Coronary artery (tissue), 2 donors: ENCODE measurements at regions not wholly inside any gene's neighbourhood (a gene's known extent, or its start where the extent isn't known, plus 50 kb on each side); places are given as distances from the start of the nearest gene placed in this dataset.
A peak's percentile ranks its signal among the peaks of the same experiment; 100 is the strongest.

Source experiments
- DNase-seq: peaks from one replicate; pipeline ENCODE4 v3.0.0-alpha.2; 2017; ENCODE audit warnings: low spot score
- H3K27ac ChIP-seq, 2 donors: fragments of 200-600 bp; sonication (generic); one replicate each; pipeline ENCODE4 v1.5.1; 2016 to 2019
- H3K4me3 ChIP-seq: fragments of 200-600 bp; sonication (generic); 2 replicates; pipeline ENCODE4 v1.5.1; 2016; ENCODE audit warnings: mild to moderate bottlenecking, moderate library complexity
- TF ChIP-seq, protein P1 (sequence below): fragments of 200-600 bp; sonication (generic); IDR thresholded peaks from one replicate; pipeline ENCODE4 v1.5.1; 2019; ENCODE audit warnings: antibody characterized with exemption

GRCh38 chr10:113252650-113253618, 299.9 kb upstream of the HABP2 start:
- H3K27ac ChIP-seq, result no peak overlapping the region
- peak; percentile 24 for DNase-seq
- no peak overlapping the region for H3K4me3 ChIP-seq
- TF ChIP-seq, protein P1, sequence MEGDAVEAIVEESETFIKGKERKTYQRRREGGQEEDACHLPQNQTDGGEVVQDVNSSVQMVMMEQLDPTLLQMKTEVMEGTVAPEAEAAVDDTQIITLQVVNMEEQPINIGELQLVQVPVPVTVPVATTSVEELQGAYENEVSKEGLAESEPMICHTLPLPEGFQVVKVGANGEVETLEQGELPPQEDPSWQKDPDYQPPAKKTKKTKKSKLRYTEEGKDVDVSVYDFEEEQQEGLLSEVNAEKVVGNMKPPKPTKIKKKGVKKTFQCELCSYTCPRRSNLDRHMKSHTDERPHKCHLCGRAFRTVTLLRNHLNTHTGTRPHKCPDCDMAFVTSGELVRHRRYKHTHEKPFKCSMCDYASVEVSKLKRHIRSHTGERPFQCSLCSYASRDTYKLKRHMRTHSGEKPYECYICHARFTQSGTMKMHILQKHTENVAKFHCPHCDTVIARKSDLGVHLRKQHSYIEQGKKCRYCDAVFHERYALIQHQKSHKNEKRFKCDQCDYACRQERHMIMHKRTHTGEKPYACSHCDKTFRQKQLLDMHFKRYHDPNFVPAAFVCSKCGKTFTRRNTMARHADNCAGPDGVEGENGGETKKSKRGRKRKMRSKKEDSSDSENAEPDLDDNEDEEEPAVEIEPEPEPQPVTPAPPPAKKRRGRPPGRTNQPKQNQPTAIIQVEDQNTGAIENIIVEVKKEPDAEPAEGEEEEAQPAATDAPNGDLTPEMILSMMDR, result no peak

- TF ChIP-seq, protein P1, result no peak
Observed at GRCh38 chr10:113259576-113260226, 293.2 kb upstream of the HABP2 start.

DNA sequence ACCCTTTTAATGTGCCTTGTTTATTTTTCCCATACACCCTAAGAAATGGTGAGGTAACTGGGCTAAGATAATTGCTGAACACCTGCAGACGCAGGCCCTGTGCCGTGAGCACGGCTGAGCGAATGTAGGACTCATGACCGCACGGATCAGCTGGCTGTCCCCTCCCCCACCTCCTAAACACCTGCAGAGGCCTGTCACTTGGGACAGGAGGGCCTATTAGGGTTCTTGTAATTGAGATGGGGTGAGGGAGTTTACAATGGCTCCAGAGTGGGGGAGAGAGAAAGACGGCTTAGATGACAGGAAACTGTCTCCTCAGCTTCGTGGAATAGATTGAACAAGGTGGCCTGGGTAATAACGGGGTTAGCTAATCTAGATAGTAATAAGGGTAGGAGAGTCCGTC, 291.7 kb upstream of the HABP2 start:
- peak; percentile 17 for DNase-seq
- H3K4me3 ChIP-seq, result no peak overlapping the region
- H3K27ac ChIP-seq, result no peak overlapping the region
- TF ChIP-seq, protein P1, result no peak

More at GRCh38 chr10:113259576-113260226, 293.2 kb upstream of the HABP2 start:
- Histone ChIP-seq H3K4me3 (no peak overlapping the region), H3K27ac (no peak overlapping the region)
- DNase-seq, result no peak

DNA sequence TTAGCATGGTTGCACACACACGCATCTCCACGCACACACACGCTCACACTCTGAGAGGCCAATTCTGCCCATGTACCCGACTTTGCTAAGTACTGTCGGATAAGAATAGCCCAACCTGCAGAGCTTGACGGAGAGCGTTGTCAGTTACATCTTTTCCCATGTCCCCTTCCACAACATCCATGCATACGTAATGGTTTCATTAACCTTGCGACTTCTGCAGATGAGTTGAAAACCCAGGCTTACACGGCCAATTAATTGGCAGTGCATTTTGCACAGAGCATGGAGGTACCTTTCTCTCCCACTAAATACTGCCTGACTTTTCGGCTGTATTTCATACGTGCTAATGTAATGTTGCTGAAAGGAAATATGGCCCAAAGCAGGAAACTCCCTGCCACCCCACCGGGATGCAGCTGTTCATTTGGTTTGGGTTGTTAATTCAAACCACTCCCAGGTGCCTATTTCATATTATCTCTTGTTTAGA, 291.2 kb upstream of the HABP2 start:
- Histone ChIP-seq H3K4me3 (no peak overlapping the region), H3K27ac (no peak overlapping the region)
- DNase-seq, result peak; percentile 26
- TF ChIP-seq, protein P1, result no peak

DNA sequence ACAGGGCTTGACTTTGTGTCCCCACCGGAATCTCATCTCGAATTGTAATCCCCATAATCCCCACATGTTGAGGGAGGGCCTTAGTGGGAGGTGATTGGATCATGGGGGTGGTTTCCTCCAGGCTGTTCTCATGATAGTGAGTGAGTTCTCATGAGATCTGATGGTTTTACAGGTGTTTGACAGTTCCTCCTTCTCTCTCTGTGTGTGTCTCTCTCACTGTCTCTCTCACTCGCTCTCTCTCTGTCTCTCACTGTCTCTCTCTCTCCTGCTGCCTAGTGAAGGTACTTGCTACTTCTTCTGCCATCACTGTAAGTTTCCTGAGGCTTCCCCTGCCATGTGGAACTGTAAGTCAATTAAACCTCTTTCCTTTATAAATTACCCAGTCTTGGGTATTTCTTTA, 289.8 kb upstream of the HABP2 start:
- TF ChIP-seq, protein P1, result no peak
- Histone ChIP-seq H3K4me3 (no peak overlapping the region), H3K27ac (no peak overlapping the region)
- no peak for DNase-seq

GRCh38 chr10:113264333-113265131, 288.3 kb upstream of the HABP2 start:
- DNase-seq, result no peak
- Histone ChIP-seq H3K4me3 (no peak overlapping the region), H3K27ac (no peak overlapping the region)
- TF ChIP-seq, protein P1, result no peak
